HG02642 (cell line): ENCODE measurements at regions not wholly inside any gene's neighbourhood (a gene's known extent, or its start where the extent isn't known, plus 50 kb on each side); places are given as distances from the start of the nearest gene placed in this dataset.

Experiments
- ATAC-seq: cut with Tn5 transposase; IDR thresholded peaks from one replicate; pipeline ENCODE4 v1.9.1; 2021; ENCODE audit warnings: mild to moderate bottlenecking; ENCODE audit not compliant: unreplicated experiment, poor library complexity

GRCh38 chr1:168958562-168959289 is 147.8 kb upstream of the ATP1B1 start:
- no peak for ATAC-seq

DNA sequence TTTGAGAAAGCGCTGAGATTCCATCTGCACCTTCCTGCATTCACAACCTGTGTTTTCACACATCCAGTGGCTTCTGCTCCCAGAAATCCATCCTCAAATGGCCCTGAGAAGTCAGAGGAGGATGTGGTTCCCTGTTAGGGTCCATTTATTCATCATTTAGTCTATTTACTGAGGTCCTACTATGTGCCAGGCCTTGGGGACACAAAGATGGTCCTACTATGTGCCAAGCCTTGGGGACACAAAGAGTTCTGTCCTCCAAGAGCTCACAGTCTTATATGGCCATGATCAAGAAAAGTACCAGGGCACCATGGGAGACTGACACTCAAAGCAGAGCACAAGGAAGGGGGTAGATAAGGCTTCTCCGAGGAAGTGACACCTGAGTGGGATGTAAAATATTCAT is 147.1 kb upstream of the ATP1B1 start:
- no peak for ATAC-seq

GRCh38 chr1:168960114-168960513 is 146.4 kb upstream of the ATP1B1 start:
- no peak for ATAC-seq

- no peak for ATAC-seq
Observed at GRCh38 chr1:168960595-168960994, 145.9 kb upstream of the ATP1B1 start.

DNA sequence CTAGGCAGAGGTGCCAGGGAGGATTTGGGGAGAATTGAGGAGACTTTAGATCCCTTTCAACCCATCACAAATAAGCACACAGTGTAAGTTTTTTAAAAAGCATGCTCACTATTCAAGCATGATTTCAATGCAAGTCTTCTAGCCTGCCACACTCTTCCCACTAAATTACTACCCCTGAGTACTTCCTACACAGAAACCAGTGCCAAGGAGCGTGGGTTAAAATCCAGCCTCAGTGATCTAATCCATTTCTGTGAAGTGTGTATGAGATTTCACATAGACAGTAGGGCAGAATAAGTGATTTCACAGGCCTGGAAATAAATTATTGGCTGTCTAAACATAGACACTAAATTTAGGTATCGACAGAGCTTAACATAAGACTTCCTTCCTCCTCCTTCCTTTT is 142.9 kb upstream of the ATP1B1 start:
- no peak for ATAC-seq

GRCh38 chr1:168964478-168964877 is 142.0 kb upstream of the ATP1B1 start:
- ATAC-seq, result no peak

DNA sequence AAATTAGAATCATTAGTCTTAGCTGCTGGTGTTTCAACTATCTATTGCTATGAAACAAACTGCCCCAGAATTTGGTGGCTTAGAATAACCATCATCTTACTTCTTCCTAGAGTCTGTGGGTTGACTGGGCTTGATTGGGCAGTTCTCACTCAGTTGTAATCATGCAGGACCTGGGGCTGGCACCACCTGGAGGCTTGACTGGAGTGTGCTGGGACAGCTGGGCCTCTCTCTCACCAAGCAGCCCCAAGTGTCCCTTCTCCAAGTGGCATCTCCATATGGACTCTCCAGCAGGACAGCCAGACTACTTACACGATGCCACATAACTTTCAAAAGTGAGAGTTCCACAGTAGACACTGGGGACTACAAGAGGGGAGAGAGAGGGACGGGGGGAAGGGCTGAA is 140.3 kb upstream of the ATP1B1 start:
- no peak for ATAC-seq

DNA sequence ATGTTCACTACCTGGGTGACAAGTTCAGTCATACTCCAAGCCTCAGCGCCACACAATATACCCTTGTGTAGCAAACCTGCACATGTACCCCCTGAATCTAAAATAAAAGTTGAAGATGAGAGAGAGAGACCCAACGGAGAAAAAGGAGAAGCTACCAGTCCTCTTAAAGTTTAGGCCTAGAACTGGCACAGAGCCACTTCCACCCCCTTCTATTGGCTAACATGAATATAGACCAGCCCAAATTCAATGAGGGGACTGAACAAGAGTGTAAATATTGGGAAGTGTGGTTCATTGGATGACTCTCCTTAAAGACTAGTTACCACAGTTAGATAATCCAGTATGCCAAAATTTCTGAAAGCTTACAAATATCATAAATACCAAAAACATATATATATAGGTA is 139.9 kb upstream of the ATP1B1 start:
- ATAC-seq, result no peak

GRCh38 chr1:168970926-168971659 is 135.4 kb upstream of the ATP1B1 start:
- no peak for ATAC-seq

GRCh38 chr1:168972225-168972624 is 134.3 kb upstream of the ATP1B1 start:
- ATAC-seq, result no peak

DNA sequence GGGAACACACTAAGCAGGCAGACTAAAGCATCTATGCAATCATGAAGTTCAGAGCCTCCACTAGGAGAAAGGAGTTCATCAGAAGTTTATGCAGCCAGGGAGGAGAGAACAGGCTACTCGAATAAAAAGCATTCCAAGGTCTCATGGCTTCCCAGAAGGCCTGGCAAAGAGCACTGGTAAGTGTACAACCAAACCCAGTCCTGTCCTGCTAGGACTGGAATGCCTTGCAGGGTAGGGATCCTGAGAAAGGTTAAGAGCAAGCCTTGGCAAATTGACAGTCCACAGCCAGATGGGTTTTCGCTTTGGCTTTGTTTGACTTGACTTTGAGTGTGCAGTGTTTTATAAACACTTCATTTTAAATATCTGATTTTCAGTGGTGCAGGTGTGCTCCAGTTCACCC is 133.6 kb upstream of the ATP1B1 start:
- no peak for ATAC-seq

DNA sequence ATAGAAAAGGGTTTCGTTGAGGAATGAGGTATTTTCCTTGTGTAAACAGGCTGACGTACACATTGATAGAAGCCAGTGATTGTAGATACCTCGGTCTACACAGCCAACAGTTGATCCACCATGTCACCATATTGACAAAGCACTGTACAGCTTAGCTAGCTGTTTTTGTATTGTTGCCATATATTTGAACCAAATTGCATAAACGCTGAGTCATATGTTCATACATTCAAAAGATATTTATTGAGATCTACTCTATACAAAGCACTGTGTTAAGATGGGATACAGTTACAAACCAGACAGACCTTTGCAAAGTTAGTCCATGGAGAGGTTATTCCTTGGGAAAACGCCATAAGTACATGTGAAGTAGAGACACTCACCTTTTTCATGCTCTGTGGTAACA is 132.4 kb upstream of the ATP1B1 start:
- ATAC-seq, result no peak

- no peak for ATAC-seq
Observed at GRCh38 chr1:168974611-168975010, 131.9 kb upstream of the ATP1B1 start.

DNA sequence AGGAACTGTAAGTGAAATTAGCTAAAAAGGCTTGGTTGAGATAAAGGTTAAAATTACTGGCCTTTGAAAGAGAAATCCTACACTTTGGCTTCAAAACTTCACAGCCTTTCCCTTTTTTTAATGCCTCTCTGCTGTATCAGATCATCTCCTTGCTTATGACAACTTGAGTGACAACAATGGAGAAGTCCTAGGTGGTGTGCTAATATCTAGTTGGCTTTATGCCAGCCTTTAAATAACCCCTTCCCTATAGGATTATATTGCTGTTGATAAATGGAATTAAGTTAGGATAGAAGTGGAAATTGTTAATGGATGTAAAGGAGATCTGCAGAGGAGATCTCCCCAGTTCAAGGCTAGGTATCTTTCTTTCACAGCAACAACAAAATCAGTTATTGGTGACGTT is 130.2 kb upstream of the ATP1B1 start:
- ATAC-seq, result no peak

DNA sequence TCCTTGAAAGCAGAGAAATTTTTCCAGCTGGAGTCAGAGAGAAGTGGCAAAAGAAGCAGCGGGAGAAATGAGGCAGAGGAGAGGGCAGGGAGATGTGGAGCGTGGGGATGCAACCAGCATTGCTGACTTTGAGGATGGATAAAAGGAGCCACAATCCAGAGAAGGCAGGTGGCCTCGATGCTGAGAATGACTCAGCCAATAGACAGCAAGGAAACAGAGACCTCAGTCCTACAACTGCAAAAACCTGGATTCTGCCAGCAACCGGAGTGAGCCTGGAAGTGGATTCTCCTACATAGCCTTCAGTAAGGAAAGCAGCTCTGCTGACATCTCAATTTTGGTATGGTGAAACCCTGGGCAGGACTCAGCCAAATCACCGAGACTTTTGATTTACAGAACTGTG is 128.9 kb upstream of the ATP1B1 start:
- ATAC-seq, result no peak

GRCh38 chr1:168979276-168979675 is 127.2 kb upstream of the ATP1B1 start:
- no peak for ATAC-seq

GRCh38 chr1:168980180-168980579 is 126.3 kb upstream of the ATP1B1 start:
- ATAC-seq, result no peak

GRCh38 chr1:168980656-168981055 is 125.8 kb upstream of the ATP1B1 start:
- ATAC-seq, result no peak

DNA sequence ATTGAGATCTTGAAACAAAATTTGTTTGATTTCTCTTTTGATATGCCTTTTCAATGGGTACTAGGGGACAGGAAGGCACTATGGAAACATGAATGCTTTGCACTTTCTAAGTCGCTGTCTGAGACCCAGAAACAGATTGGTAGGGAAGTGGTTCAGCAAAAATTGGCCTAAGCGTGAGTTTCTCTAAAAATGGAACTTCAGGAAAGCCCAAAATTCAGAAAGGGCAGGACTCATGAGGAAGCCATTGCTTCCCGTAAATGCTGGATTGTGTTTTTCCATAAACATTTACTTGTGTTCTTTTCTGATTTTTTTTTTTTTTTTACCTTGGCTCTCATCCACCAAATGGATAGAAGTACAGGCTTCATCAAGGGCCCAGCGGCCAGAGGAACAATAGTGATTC is 123.7 kb upstream of the ATP1B1 start:
- no peak for ATAC-seq

DNA sequence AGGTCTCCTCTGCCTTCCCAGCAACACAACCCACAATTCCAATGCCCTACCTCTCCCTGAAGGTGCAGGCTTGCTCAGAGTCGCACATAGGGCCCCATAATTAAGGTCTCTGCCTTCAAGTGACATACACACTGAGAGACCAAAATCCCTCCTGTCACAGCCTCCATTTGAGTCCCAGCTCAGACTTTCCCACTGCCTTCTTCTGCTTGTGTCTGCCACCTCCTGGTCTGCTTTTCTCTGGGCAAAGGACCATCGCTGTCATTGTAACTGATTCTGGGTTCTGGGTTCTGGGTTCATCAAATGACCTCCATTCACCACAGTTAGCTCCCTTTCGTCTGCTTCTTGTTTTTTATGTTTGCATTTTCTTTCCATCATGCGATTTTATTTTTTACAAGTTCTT is 119.2 kb upstream of the ATP1B1 start:
- ATAC-seq, result no peak

- ATAC-seq, result no peak
Observed at GRCh38 chr1:168987923-168988322, 118.6 kb upstream of the ATP1B1 start.

DNA sequence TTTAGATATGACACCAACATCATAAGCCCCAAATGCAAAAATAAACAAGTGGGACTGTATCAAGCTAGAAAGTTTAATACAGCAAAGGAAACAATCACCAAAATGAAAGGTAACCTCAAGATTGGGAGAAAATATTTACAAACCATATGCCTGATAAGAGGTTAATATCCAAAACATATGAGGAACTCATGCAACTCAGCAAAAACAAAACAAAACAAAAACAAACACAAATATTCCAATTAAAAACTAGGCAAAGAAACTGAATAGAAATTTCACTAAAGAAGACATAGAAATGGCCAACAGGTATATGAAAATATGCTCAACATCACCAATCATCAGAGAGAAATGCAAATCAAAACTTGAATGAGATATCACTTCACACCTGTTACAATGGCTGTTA is 116.5 kb upstream of the ATP1B1 start:
- ATAC-seq, result no peak
